IMR-90 (cell line): ENCODE measurements at regions not wholly inside any gene's neighbourhood (a gene's known extent, or its start where the extent isn't known, plus 50 kb on each side); places are given as distances from the start of the nearest gene placed in this dataset.

Experiments used
- ATAC-seq: fragments of 200-7000 bp; cut with Tn5 transposase; 2 replicates; pipeline ENCODE4 v1.9.1; 2020; ENCODE audit warnings: low read depth, mild to moderate bottlenecking, moderate library complexity
- BruUV-seq: library from RNA; stranded (reverse); fragments of 400-500 nt; replicated peaks from 2 replicates; lab custom pipeline; 2021; lab: Mats Ljungman, UMichigan
- CTCF ChIA-PET: fragments of 300-600 bp; formaldehyde crosslinking; extraction: SDS; loops from one replicate; lab custom pipeline; 2021; ENCODE audit warnings: antibody characterized with exemption; lab: Yijun Ruan, JAX
- POLR2A ChIA-PET: fragments of 300-600 bp; sonication (Branson Sonifier 250); formaldehyde crosslinking; loops from one replicate; lab custom pipeline; 2022; ENCODE audit warnings: antibody characterized with exemption; ENCODE audit not compliant: unreplicated experiment; lab: Charles Lee
- DNase-seq: peaks from one replicate; pipeline ENCODE4 v3.0.0; 2013
- H2AFZ ChIP-seq: replicated peaks from 2 replicates; pipeline ENCODE3; 2013; ENCODE audit warnings: low read length, mild to moderate bottlenecking; ENCODE audit not compliant: poor library complexity
- H2AK5ac ChIP-seq: 2 replicates; pipeline ENCODE4 v1.6.1; 2013; ENCODE audit warnings: low read depth, low read length, inconsistent platforms
- H2AK9ac ChIP-seq: replicated peaks from 2 replicates; pipeline ENCODE3; 2013; ENCODE audit warnings: mild to moderate bottlenecking, low read depth, low read length, moderate library complexity; ENCODE audit not compliant: poor library complexity
- H2BK120ac ChIP-seq: 2 replicates; pipeline ENCODE4 v1.6.1; 2013; ENCODE audit warnings: low read depth, low read length, inconsistent platforms
- H2BK15ac ChIP-seq: 3 replicates; pipeline ENCODE4 v1.6.1; 2013; ENCODE audit warnings: low read depth, low read length, inconsistent platforms
- H2BK20ac ChIP-seq: 2 replicates; pipeline ENCODE4 v1.6.1; 2013; ENCODE audit warnings: low read depth, mild to moderate bottlenecking, inconsistent platforms, low read length, moderate library complexity
- H2BK5ac ChIP-seq: 2 replicates; pipeline ENCODE4 v1.6.1; 2013; ENCODE audit warnings: mild to moderate bottlenecking, low read depth, low read length, inconsistent platforms; ENCODE audit not compliant: poor library complexity, severe bottlenecking
- H3K14ac ChIP-seq: replicated peaks from 2 replicates; pipeline ENCODE4 v1.6.1; 2013; ENCODE audit warnings: low read depth, low read length, inconsistent platforms
- H3K18ac ChIP-seq: 2 replicates; pipeline ENCODE4 v1.6.1; 2013; ENCODE audit warnings: low read depth, low read length, control low read depth
- H3K23ac ChIP-seq: 2 replicates; pipeline ENCODE4 v1.6.1; 2013; ENCODE audit warnings: low read depth, low read length, inconsistent platforms
- H3K27ac ChIP-seq: 2 replicates; pipeline ENCODE4 v1.5.1; 2013; ENCODE audit warnings: mild to moderate bottlenecking, control low read depth, low read length; ENCODE audit not compliant: insufficient read depth
- H3K27me3 ChIP-seq: 2 replicates; pipeline ENCODE4 v1.6.1; 2013; ENCODE audit warnings: low read length; ENCODE audit not compliant: control insufficient read depth, insufficient read depth
- H3K36me3 ChIP-seq: 2 replicates; pipeline ENCODE4 v1.6.1; 2013; ENCODE audit warnings: low read length, mixed read lengths; ENCODE audit not compliant: control insufficient read depth, insufficient read depth
- H3K4ac ChIP-seq: 2 replicates; pipeline ENCODE4 v1.6.1; 2013; ENCODE audit warnings: low read depth, low read length, inconsistent platforms
- H3K4me1 ChIP-seq: 2 replicates; pipeline ENCODE4 v1.6.1; 2013; ENCODE audit warnings: low read length, mixed read lengths; ENCODE audit not compliant: control insufficient read depth, insufficient read depth
- H3K4me2 ChIP-seq: 2 replicates; pipeline ENCODE4 v1.6.1; 2013; ENCODE audit warnings: low read depth, mild to moderate bottlenecking, control low read depth, low read length, moderate library complexity
- H3K4me3 ChIP-seq: 2 replicates; pipeline ENCODE4 v1.5.1; 2013; ENCODE audit warnings: low read depth, mild to moderate bottlenecking, control low read depth, low read length, moderate library complexity; ENCODE audit not compliant: insufficient read depth
- H3K56ac ChIP-seq: 2 replicates; pipeline ENCODE4 v1.6.1; 2013; ENCODE audit warnings: low read length, inconsistent platforms; ENCODE audit not compliant: insufficient read depth; ENCODE audit errors: extremely low read depth
- H3K79me1 ChIP-seq, 2 experiments: 2 replicates each; pipeline ENCODE4 v1.6.1; 2013; ENCODE audit warnings: low read length in 2 of 2, inconsistent platforms in 1 of 2, low read depth in 1 of 2
- H3K9ac ChIP-seq: 2 replicates; pipeline ENCODE4 v1.6.1; 2013; ENCODE audit warnings: low read depth, low read length, control low read depth
- H3K9me1 ChIP-seq: 2 replicates; pipeline ENCODE4 v1.6.1; 2013; ENCODE audit warnings: low read length, inconsistent platforms; ENCODE audit not compliant: insufficient read depth
- H3K9me3 ChIP-seq: 2 replicates; pipeline ENCODE4 v1.6.1; 2013; ENCODE audit warnings: low read length; ENCODE audit not compliant: control insufficient read depth, insufficient read depth
- H4K20me1 ChIP-seq: 2 replicates; pipeline ENCODE4 v1.6.1; 2013; ENCODE audit warnings: low read length, inconsistent platforms; ENCODE audit not compliant: insufficient read depth
- H4K5ac ChIP-seq: 2 replicates; pipeline ENCODE4 v1.6.1; 2013; ENCODE audit warnings: mild to moderate bottlenecking, low read depth, low read length, control low read depth
- H4K8ac ChIP-seq, 2 experiments: 2 replicates each; pipeline ENCODE4 v1.6.1; 2013; ENCODE audit warnings: low read depth in 2 of 2, low read length in 2 of 2, control low read depth in 1 of 2, inconsistent platforms in 1 of 2
- H4K91ac ChIP-seq: 2 replicates; pipeline ENCODE4 v1.6.1; 2013; ENCODE audit warnings: low read depth, low read length, inconsistent platforms; ENCODE audit not compliant: insufficient read depth
- BHLHE40 ChIP-seq: fragments of 150-350 bp; IDR thresholded peaks from 2 replicates; pipeline ENCODE4 v1.6.1; 2016; ENCODE audit warnings: mild to moderate bottlenecking, low read depth, low read length
- CEBPB ChIP-seq: IDR thresholded peaks from 2 replicates; pipeline ENCODE4 v1.6.1; 2012; ENCODE audit warnings: low read depth, low read length, improper control_type of control experiment
- CHD1 ChIP-seq: IDR thresholded peaks from 2 replicates; pipeline ENCODE4 v1.6.1; 2012; ENCODE audit warnings: low read depth, low read length, improper control_type of control experiment
- CTCF ChIP-seq: conservative IDR thresholded peaks from 2 replicates; pipeline ENCODE4 v1.5.1; 2012; ENCODE audit warnings: mild to moderate bottlenecking, low read depth, low read length, improper control_type of control experiment
- ELK1 ChIP-seq: fragments of 150-350 bp; IDR thresholded peaks from 2 replicates; pipeline ENCODE4 v1.6.1; 2016; ENCODE audit warnings: low read depth, mild to moderate bottlenecking, low read length, moderate library complexity, borderline replicate concordance
- FOS ChIP-seq: fragments of 150-350 bp; IDR thresholded peaks from 2 replicates; pipeline ENCODE4 v1.6.1; 2016; ENCODE audit warnings: low read depth, low read length
- MAFK ChIP-seq: IDR thresholded peaks from 2 replicates; pipeline ENCODE4 v1.6.1; 2012; ENCODE audit warnings: low read depth, low read length, improper control_type of control experiment
- MAZ ChIP-seq: IDR thresholded peaks from 2 replicates; pipeline ENCODE4 v1.6.1; 2012; ENCODE audit warnings: low read depth, mild to moderate bottlenecking, low read length, improper control_type of control experiment, moderate library complexity, borderline replicate concordance
- MXI1 ChIP-seq: IDR thresholded peaks from 2 replicates; pipeline ENCODE4 v1.6.1; 2012; ENCODE audit warnings: low read depth, mild to moderate bottlenecking, low read length, moderate library complexity, borderline replicate concordance
- NFE2L2 ChIP-seq: fragments of 150-350 bp; IDR thresholded peaks from 2 replicates; pipeline ENCODE4 v1.6.1; 2016; ENCODE audit warnings: low read depth, mild to moderate bottlenecking, low read length
- POLR2A ChIP-seq: IDR thresholded peaks from 2 replicates; pipeline ENCODE4 v1.6.1; 2012; ENCODE audit warnings: mild to moderate bottlenecking, low read depth, low read length
- RAD21 ChIP-seq: IDR thresholded peaks from 2 replicates; pipeline ENCODE4 v1.6.1; 2012; ENCODE audit warnings: low read length, improper control_type of control experiment
- RCOR1 ChIP-seq: IDR thresholded peaks from 2 replicates; pipeline ENCODE4 v1.6.1; 2012; ENCODE audit warnings: mild to moderate bottlenecking, low read length, improper control_type of control experiment; ENCODE audit not compliant: insufficient replicate concordance
- RFX5 ChIP-seq: IDR thresholded peaks from 2 replicates; pipeline ENCODE4 v1.8.0; 2012; ENCODE audit warnings: low read depth, mild to moderate bottlenecking, low read length, moderate library complexity
- SMC3 ChIP-seq: fragments of 150-350 bp; IDR thresholded peaks from 2 replicates; pipeline ENCODE4 v1.6.1; 2016; ENCODE audit warnings: low read depth, mild to moderate bottlenecking, antibody characterized with exemption, low read length, moderate library complexity
- USF2 ChIP-seq: fragments of 150-350 bp; IDR thresholded peaks from 2 replicates; pipeline ENCODE4 v1.6.1; 2017; ENCODE audit warnings: mild to moderate bottlenecking, antibody characterized with exemption, low read length, low read depth
- WGBS, 2 experiments: methylation state at CpG; one replicate each; pipeline versions ENCODE4 v1.1.5 to v1.1.7; 2013; ENCODE audit warnings: missing lambda C conversion rate in 2 of 2; ENCODE audit not compliant: insufficient read length in 1 of 2; ENCODE audit errors: extremely low coverage in 2 of 2; 5-methylcytosine and 5-hydroxymethylcytosine counted together
- dilution Hi-C: fragments of 300-500 bp; cut with HindIII; formaldehyde crosslinking; loops from one replicate; pipeline ENCODE4 v1.14.3; 2018; ENCODE audit warnings: low sequenced_read_pairs; ENCODE audit not compliant: unreplicated experiment
- in situ Hi-C: fragments of 300-500 bp; cut with MboI; formaldehyde crosslinking; loops from 3 replicates; pipeline ENCODE4 v1.14.3; 2019; ENCODE audit warnings: low sequenced_read_pairs, inconsistent platforms, mixed read lengths
- intact Hi-C: fragments of 100-400 bp; cut with micrococcal nuclease; formaldehyde crosslinking; loops from 2 replicates; pipeline ENCODE4 v1.10.0; 2022

GRCh38 chr2:57333221-57333620 is 713.4 kb upstream of the VRK2 start:
- no peaks in the 10 kb centered on the region for H3K9me1 ChIP-seq
- H2BK15ac ChIP-seq = no peak overlapping the region
- no peak overlapping the region for H2AK9ac ChIP-seq
- dilution Hi-C loops = no loop called here
- no peak for DNase-seq
- no peaks in the 10 kb centered on the region for H3K79me1 ChIP-seq
- no peak overlapping the region for H2BK20ac ChIP-seq
- in situ Hi-C loops = no loop called here
- H3K4me3 ChIP-seq = no peak overlapping the region
- H4K91ac ChIP-seq = no peak overlapping the region
- H3K18ac ChIP-seq = no peak overlapping the region
- H3K4me1 ChIP-seq = no peaks in the 10 kb centered on the region
- no peak overlapping the region for H3K4me2 ChIP-seq
- WGBS, 2 experiments = no CpG with 5 or more reads among the region's 1 CpG
- H3K14ac ChIP-seq = no peak overlapping the region
- H4K5ac ChIP-seq = no peak overlapping the region
- no peak overlapping the region for H4K8ac ChIP-seq
- no peak overlapping the region for H3K27ac ChIP-seq
- no peaks in the 10 kb centered on the region for H3K36me3 ChIP-seq
- no peak overlapping the region for H3K56ac ChIP-seq
- no peak overlapping the region for H3K23ac ChIP-seq
- CTCF ChIA-PET = interaction anchor here (0.6 kb wide), 1 partner anchor 58 kb away, joined by 3 read pairs; no protein-coding TSS in a partner anchor
- intact Hi-C loops = no loop called here
- H3K9ac ChIP-seq = no peak overlapping the region
- 0 out of 2 replicates have a peak, but pooled peaks cover 1% of the 10 kb centered on the region for H3K9me3 ChIP-seq
- TF ChIP-seq SMC3 = no peak
- TF ChIP-seq CHD1 = no peak
- TF ChIP-seq RAD21 = no peak
- TF ChIP-seq CTCF = no peak
- TF ChIP-seq RFX5 = no peak
- TF ChIP-seq MXI1 = no peak
- no peak for TF ChIP-seq MAFK
- no peak for TF ChIP-seq CEBPB
- no peak for TF ChIP-seq BHLHE40
- TF ChIP-seq NFE2L2 = no peak
- TF ChIP-seq USF2 = no peak
- TF ChIP-seq MAZ = no peak
- TF ChIP-seq ELK1 = no peak
- TF ChIP-seq POLR2A = no peak
- TF ChIP-seq RCOR1 = no peak
- TF ChIP-seq FOS = no peak
- H2BK5ac ChIP-seq = no peak overlapping the region
- no peaks in the 10 kb centered on the region for H4K20me1 ChIP-seq
- H2BK120ac ChIP-seq = no peak overlapping the region
- no peak overlapping the region for H3K4ac ChIP-seq
- no peak overlapping the region for H2AFZ ChIP-seq
- ATAC-seq = no peak
- BruUV-seq = no TSS peak
- POLR2A ChIA-PET = no interaction called here
- H2AK5ac ChIP-seq = no peak overlapping the region
- H3K27me3 ChIP-seq = no peaks in the 10 kb centered on the region
